ENCODE measurements at regions not wholly inside any gene's neighbourhood (a gene's known extent, or its start where the extent isn't known, plus 50 kb on each side); places are given as distances from the start of the nearest gene placed in this dataset.

DNA sequence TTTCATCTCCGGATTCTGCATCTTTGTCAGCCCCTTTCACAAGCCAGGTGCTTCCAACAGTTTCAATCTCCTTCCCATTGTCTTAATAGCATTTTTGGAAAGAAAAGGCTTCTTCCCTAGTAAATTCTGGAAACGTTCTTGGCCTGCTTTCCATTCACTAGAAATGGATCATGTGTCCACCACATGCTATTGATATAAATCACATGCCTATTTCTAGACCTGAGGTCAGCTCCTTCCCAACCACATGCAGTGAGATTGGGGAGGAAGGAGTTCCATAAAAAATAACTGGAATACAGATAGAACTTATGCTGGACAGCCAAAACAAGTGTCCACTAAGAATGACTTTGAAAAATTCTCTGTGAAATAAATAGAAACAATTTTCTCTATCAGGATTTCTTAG, 181.6 kb upstream of the TMEM161B start (continued):
- no peak for TF ChIP-seq ETV6 (conservative IDR thresholded peaks at IDR 0.05 in 1 of 2, IDR thresholded peaks at IDR 0.05 in 1 of 2; ENCODE audit: borderline replicate concordance in 1 of 2, low read depth in 1 of 2)
- TF ChIP-seq CHD4 (IDR thresholded peaks at IDR 0.05), result no peak
- TF ChIP-seq POLR2A (IDR thresholded peaks at IDR 0.05; ENCODE audit: low read depth, low read length), result no peak
- no peak for TF ChIP-seq IRF4 (IDR thresholded peaks at IDR 0.05; ENCODE audit: low read depth, low read length)
- TF ChIP-seq SREBF1 (IDR thresholded peaks at IDR 0.05; ENCODE audit: low read length), result no peak
- no peak for TF ChIP-seq ELK1 (IDR thresholded peaks at IDR 0.05; ENCODE audit: low read depth, low read length)

DNA sequence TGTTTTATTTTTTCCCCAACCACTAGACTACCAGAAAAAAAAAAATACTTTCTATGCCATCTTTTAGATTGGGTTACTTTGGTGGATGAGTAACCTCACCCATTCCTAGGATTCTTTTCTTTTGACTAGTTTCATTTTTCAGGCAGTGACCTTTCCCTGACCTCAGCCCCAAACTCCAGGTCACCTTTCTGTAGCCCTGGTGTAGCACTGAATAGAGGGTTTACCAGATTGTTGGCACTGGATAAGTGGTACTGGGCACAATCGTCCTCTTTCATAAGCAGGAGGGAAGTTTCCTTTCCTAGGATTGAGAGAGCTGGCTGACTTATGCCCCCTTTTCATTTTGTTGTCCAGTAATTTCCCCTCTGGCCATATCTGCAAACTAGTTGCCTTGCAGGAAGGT, 169.4 kb upstream of the TMEM161B start:
- Histone ChIP-seq H3K9me3 (replicated peaks; ENCODE audit: control insufficient read depth, insufficient read depth, low read length) (no peaks in the 10 kb centered on the region), H2AFZ (ENCODE audit: control insufficient read depth, low read depth, low read length) (no peak overlapping the region), H3K27ac (ENCODE audit: control insufficient read depth, insufficient read depth) (no peak overlapping the region), H3K36me3 (ENCODE audit: control insufficient read depth in 2 of 2, insufficient read depth in 2 of 2, low read length in 1 of 2) (no peaks in the 10 kb centered on the region), H3K4me3 (no peak overlapping the region), H3K9ac (ENCODE audit: control insufficient read depth, insufficient read depth, low read length) (no peak overlapping the region), H3K79me2 (ENCODE audit: control insufficient read depth, insufficient read depth, low read length) (no peaks in the 10 kb centered on the region), H3K4me2 (ENCODE audit: control insufficient read depth, insufficient read depth) (no peak overlapping the region), H3K4me1 (ENCODE audit: control insufficient read depth, insufficient read depth, low read length) (no peaks in the 10 kb centered on the region), H4K20me1 (ENCODE audit: control insufficient read depth, insufficient read depth) (no peaks in the 10 kb centered on the region), H3K27me3 (replicated peaks in 1 of 2; ENCODE audit: control insufficient read depth in 2 of 2, insufficient read depth in 2 of 2, low read length in 1 of 2) (no peaks in the 10 kb centered on the region)
- FAIRE-seq, result no peak
- no peak for ATAC-seq
- in situ Hi-C loops (cut with MboI), result no loop called here
- intact Hi-C loops (cut with micrococcal nuclease; ENCODE audit: unreplicated experiment), result no loop called here
- no TSS peak for BruUV-seq (replicated peaks)
- WGBS (ENCODE audit: insufficient coverage, insufficient replicate concordance, low lambda C conversion rate, missing lambda C conversion rate), result 0% methylated on average over 1 of the region's 1 CpG
- ChIA-PET CTCF (no interaction called here), POLR2A (no interaction called here), RAD21 (ENCODE audit: unreplicated experiment) (no interaction called here), SMC1A (ENCODE audit: uncharacterized antibody, unreplicated experiment) (interaction anchor here (0.6 kb wide), 1 partner anchor 277 kb away, joined by 3 read pairs; no protein-coding TSS in a partner anchor)
- no peak for DNase-seq (ENCODE audit: low read depth, low spot score)
- TF ChIP-seq ZNF207 (IDR thresholded peaks at IDR 0.05; ENCODE audit: borderline replicate concordance) (no peak), BRCA1 (IDR thresholded peaks at IDR 0.05; ENCODE audit: low read depth, low read length) (no peak), FOS (IDR thresholded peaks at IDR 0.05; ENCODE audit: borderline replicate concordance, extremely low read depth, insufficient read length) (no peak), PAX8 (IDR thresholded peaks at IDR 0.05) (no peak), DPF2 (IDR thresholded peaks at IDR 0.05) (no peak), IRF5 (IDR thresholded peaks at IDR 0.05; ENCODE audit: borderline replicate concordance) (no peak), FOXM1 (IDR thresholded peaks at IDR 0.05; ENCODE audit: low read depth, low read length) (no peak), BMI1 (IDR thresholded peaks at IDR 0.05; ENCODE audit: borderline replicate concordance) (no peak), KAT2A (conservative IDR thresholded peaks at IDR 0.05; ENCODE audit: control insufficient read depth, low read depth, low read length) (no peak)
- TF ChIP-seq, protein P1, sequence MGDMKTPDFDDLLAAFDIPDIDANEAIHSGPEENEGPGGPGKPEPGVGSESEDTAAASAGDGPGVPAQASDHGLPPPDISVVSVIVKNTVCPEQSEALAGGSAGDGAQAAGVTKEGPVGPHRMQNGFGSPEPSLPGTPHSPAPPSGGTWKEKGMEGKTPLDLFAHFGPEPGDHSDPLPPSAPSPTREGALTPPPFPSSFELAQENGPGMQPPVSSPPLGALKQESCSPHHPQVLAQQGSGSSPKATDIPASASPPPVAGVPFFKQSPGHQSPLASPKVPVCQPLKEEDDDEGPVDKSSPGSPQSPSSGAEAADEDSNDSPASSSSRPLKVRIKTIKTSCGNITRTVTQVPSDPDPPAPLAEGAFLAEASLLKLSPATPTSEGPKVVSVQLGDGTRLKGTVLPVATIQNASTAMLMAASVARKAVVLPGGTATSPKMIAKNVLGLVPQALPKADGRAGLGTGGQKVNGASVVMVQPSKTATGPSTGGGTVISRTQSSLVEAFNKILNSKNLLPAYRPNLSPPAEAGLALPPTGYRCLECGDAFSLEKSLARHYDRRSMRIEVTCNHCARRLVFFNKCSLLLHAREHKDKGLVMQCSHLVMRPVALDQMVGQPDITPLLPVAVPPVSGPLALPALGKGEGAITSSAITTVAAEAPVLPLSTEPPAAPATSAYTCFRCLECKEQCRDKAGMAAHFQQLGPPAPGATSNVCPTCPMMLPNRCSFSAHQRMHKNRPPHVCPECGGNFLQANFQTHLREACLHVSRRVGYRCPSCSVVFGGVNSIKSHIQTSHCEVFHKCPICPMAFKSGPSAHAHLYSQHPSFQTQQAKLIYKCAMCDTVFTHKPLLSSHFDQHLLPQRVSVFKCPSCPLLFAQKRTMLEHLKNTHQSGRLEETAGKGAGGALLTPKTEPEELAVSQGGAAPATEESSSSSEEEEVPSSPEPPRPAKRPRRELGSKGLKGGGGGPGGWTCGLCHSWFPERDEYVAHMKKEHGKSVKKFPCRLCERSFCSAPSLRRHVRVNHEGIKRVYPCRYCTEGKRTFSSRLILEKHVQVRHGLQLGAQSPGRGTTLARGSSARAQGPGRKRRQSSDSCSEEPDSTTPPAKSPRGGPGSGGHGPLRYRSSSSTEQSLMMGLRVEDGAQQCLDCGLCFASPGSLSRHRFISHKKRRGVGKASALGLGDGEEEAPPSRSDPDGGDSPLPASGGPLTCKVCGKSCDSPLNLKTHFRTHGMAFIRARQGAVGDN (IDR thresholded peaks at IDR 0.05), result no peak
- TF ChIP-seq, protein P2, sequence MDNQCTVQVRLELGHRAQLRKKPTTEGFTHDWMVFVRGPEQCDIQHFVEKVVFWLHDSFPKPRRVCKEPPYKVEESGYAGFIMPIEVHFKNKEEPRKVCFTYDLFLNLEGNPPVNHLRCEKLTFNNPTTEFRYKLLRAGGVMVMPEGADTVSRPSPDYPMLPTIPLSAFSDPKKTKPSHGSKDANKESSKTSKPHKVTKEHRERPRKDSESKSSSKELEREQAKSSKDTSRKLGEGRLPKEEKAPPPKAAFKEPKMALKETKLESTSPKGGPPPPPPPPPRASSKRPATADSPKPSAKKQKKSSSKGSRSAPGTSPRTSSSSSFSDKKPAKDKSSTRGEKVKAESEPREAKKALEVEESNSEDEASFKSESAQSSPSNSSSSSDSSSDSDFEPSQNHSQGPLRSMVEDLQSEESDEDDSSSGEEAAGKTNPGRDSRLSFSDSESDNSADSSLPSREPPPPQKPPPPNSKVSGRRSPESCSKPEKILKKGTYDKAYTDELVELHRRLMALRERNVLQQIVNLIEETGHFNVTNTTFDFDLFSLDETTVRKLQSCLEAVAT (IDR thresholded peaks at IDR 0.05), result no peak

All from GM12878 (cell line).